ENCODE measurements at regions not wholly inside any gene's neighbourhood (a gene's known extent, or its start where the extent isn't known, plus 50 kb on each side); places are given as distances from the start of the nearest gene placed in this dataset.

GRCh38 chr5:66353186-66353585 lies 209.1 kb downstream of the SREK1 start:
- no peak for TF ChIP-seq GATA3 (IDR thresholded peaks at IDR 0.05; ENCODE audit: low read depth, low read length)
- no peak for TF ChIP-seq GATA2 (IDR thresholded peaks at IDR 0.05; ENCODE audit: low read depth, low read length)
